B cell (primary cell): ENCODE measurements at regions not wholly inside any gene's neighbourhood (a gene's known extent, or its start where the extent isn't known, plus 50 kb on each side); places are given as distances from the start of the nearest gene placed in this dataset.

ENCODE experiments used
- ATAC-seq: fragments of 200-7000 bp; cut with Tn5 transposase; one replicate; pipeline ENCODE4 v1.10.0; 2021; ENCODE audit warnings: low read depth, mild to moderate bottlenecking, moderate number of reproducible peaks, moderate library complexity
- CTCF ChIA-PET: fragments of 350-600 bp; sonication (Branson Sonifier 250); formaldehyde crosslinking; loops from one replicate; lab custom pipeline; 2021; ENCODE audit warnings: antibody characterized with exemption, inconsistent platforms; lab: Charles Lee
- POLR2A ChIA-PET: fragments of 350-600 bp; sonication (Branson Sonifier 250); formaldehyde crosslinking; loops from one replicate; lab custom pipeline; 2021; ENCODE audit warnings: antibody characterized with exemption; lab: Charles Lee
- DNase-seq: peaks from one replicate; pipeline ENCODE4 v3.0.0; 2013
- H2AFZ ChIP-seq: 2 replicates; pipeline ENCODE4 v1.6.1; 2012; ENCODE audit warnings: mild to moderate bottlenecking, low read depth, low read length; ENCODE audit not compliant: insufficient read depth, poor library complexity, severe bottlenecking
- H3K27ac ChIP-seq, 2 donors: 1 replicate in 1 of 2; 2 replicates in 1 of 2; pipeline ENCODE4 v1.5.1; 2012 to 2013; ENCODE audit warnings: low read length in 2 of 2, mild to moderate bottlenecking in 2 of 2, moderate library complexity in 1 of 2
- H3K27me3 ChIP-seq, 4 experiments: fragments of 200-600 bp in 1 of 4; sonication (generic) in 1 of 4; replicated peaks in 1 of 4; 1 replicate in 2 of 4; 2 replicates in 2 of 4; pipeline versions ENCODE4 v1.6.1 to v1.7.0; 2013 to 2016; ENCODE audit warnings: low read length in 3 of 4, mild to moderate bottlenecking in 2 of 4, mixed read lengths in 1 of 4, moderate library complexity in 1 of 4; ENCODE audit not compliant: insufficient read depth in 4 of 4, control insufficient read depth in 3 of 4; ENCODE audit errors: control extremely low read depth in 1 of 4
- H3K36me3 ChIP-seq, 2 experiments: replicated peaks in 1 of 2; 1 replicate in 1 of 2; 2 replicates in 1 of 2; pipeline versions ENCODE4 v1.6.1 to v1.7.1; 2013; ENCODE audit warnings: low read length in 1 of 2; ENCODE audit not compliant: insufficient read depth in 2 of 2, control insufficient read depth in 1 of 2; ENCODE audit errors: control extremely low read depth in 1 of 2, extremely low read depth in 1 of 2
- H3K4me1 ChIP-seq, 2 donors: fragments of 200-600 bp in 1 of 2; sonication (generic) in 1 of 2; 1 replicate in 1 of 2; 2 replicates in 1 of 2; pipeline versions ENCODE4 v1.5.1 to v1.6.1; 2013 to 2017; ENCODE audit warnings: low read length in 2 of 2; ENCODE audit not compliant: control insufficient read depth in 2 of 2, insufficient read depth in 2 of 2
- H3K4me2 ChIP-seq: replicated peaks from 2 replicates; pipeline ENCODE3; 2012; ENCODE audit warnings: mild to moderate bottlenecking, low read depth, low read length; ENCODE audit not compliant: poor library complexity, severe bottlenecking
- H3K4me3 ChIP-seq, 5 experiments: fragments of 200-600 bp in 1 of 5; sonication (generic) in 1 of 5; 1 replicate in 3 of 5; 2 replicates in 2 of 5; pipeline versions ENCODE4 v1.5.1 to v1.7.0; 2011 to 2016; ENCODE audit warnings: low read length in 4 of 5, mild to moderate bottlenecking in 4 of 5, low read depth in 2 of 5, control low read depth in 1 of 5, moderate library complexity in 1 of 5; ENCODE audit not compliant: insufficient read depth in 1 of 5; ENCODE audit errors: control extremely low read depth in 1 of 5, extremely low read depth in 1 of 5
- H3K79me2 ChIP-seq: fragments of 200-600 bp; sonication (generic); one replicate; pipeline ENCODE4 v1.6.0; 2016; ENCODE audit warnings: low read length; ENCODE audit not compliant: control insufficient read depth, insufficient read depth
- H3K9ac ChIP-seq: fragments of 200-600 bp; sonication (generic); 2 replicates; pipeline ENCODE4 v1.6.1; 2017; ENCODE audit warnings: mild to moderate bottlenecking, low read length, moderate library complexity
- H3K9me3 ChIP-seq, 3 donors: one replicate each; pipeline versions ENCODE4 v1.6.1 to v1.7.1; 2013; ENCODE audit warnings: low read length in 2 of 3; ENCODE audit not compliant: control insufficient read depth in 2 of 3, insufficient read depth in 1 of 3; ENCODE audit errors: control extremely low read depth in 1 of 3
- H4K20me1 ChIP-seq: 2 replicates; pipeline ENCODE4 v1.6.0; 2012; ENCODE audit warnings: mild to moderate bottlenecking, low read length; ENCODE audit not compliant: insufficient read depth, control insufficient read depth, poor library complexity, severe bottlenecking
- H3K27ac Mint-ChIP-seq: one replicate; pipeline ENCODE4 v1.8.0; 2021; ENCODE audit warnings: mixed read lengths
- H3K27me3 Mint-ChIP-seq: one replicate; pipeline ENCODE4 v1.8.0; 2021; ENCODE audit warnings: mixed read lengths
- H3K4me1 Mint-ChIP-seq: one replicate; pipeline ENCODE4 v1.8.0; 2021; ENCODE audit warnings: mixed read lengths
- H3K4me3 Mint-ChIP-seq: one replicate; pipeline ENCODE4 v1.8.0; 2021; ENCODE audit warnings: mixed read lengths
- H3K9me3 Mint-ChIP-seq: one replicate; pipeline ENCODE4 v1.8.0; 2022; ENCODE audit warnings: mixed read lengths; ENCODE audit not compliant: insufficient read depth
- CTCF ChIP-seq: fragments of 200-600 bp; IDR thresholded peaks from one replicate; pipeline ENCODE4 v1.8.0; 2022; ENCODE audit warnings: antibody characterized with exemption, mild to moderate bottlenecking
- EZH2 ChIP-seq: IDR thresholded peaks from 2 replicates; pipeline ENCODE4 v1.6.1; 2012; ENCODE audit warnings: borderline replicate concordance, low read depth, mild to moderate bottlenecking, moderate library complexity, low read length; ENCODE audit not compliant: insufficient read depth, poor library complexity, severe bottlenecking
- WGBS: methylation state at CpG from one replicate; pipeline ENCODE4 v1.1.5; 2013; ENCODE audit warnings: missing lambda C conversion rate; ENCODE audit not compliant: insufficient coverage; 5-methylcytosine and 5-hydroxymethylcytosine counted together
- intact Hi-C: fragments of 100-400 bp; cut with micrococcal nuclease; formaldehyde crosslinking; loops from one replicate; pipeline ENCODE4 v1.10.0; 2022

- Histone ChIP-seq H3K4me2 (no peak overlapping the region), H2AFZ (no peak overlapping the region), H3K27ac (no peak overlapping the region), H3K27me3 (no peaks in the 10 kb centered on the region), H3K9ac (no peak overlapping the region), H3K79me2 (no peaks in the 10 kb centered on the region), H3K9me3 (peaks cover 0 to 14% (median 2%) of the 10 kb centered on the region in 3 donors), H3K4me1 (no peaks in the 10 kb centered on the region), H3K36me3 (no peaks in the 10 kb centered on the region), H4K20me1 (no peaks in the 10 kb centered on the region), H3K4me3 (no peak overlapping the region)
- no peaks in the 10 kb centered on the region for H3K4me1 Mint-ChIP-seq
- DNase-seq (no peak), ATAC-seq (no peak)
- intact Hi-C loops: no loop called here
- TF ChIP-seq CTCF (no peak), EZH2 (no peak)
- no peak overlapping the region for H3K27ac Mint-ChIP-seq
- CTCF ChIA-PET: no interaction called here
- POLR2A ChIA-PET: no interaction called here
- no peaks in the 10 kb centered on the region for H3K9me3 Mint-ChIP-seq
- no peak overlapping the region for H3K4me3 Mint-ChIP-seq
- H3K27me3 Mint-ChIP-seq: no peaks in the 10 kb centered on the region
These were observed 2141.2 kb downstream of the PCDH9 start for GRCh38 chr13:65088906-65089305.

GRCh38 chr13:65085977-65086376, 2144.2 kb downstream of the PCDH9 start:
- Histone ChIP-seq H3K79me2 (no peaks in the 10 kb centered on the region), H2AFZ (no peak overlapping the region), H3K27ac (no peak overlapping the region), H3K4me2 (no peak overlapping the region), H3K9me3 (peaks cover 0 to 14% (median 1%) of the 10 kb centered on the region in 3 donors), H3K4me3 (no peak overlapping the region), H4K20me1 (no peaks in the 10 kb centered on the region), H3K27me3 (no peaks in the 10 kb centered on the region), H3K9ac (no peak overlapping the region), H3K4me1 (no peaks in the 10 kb centered on the region), H3K36me3 (no peaks in the 10 kb centered on the region)
- whole genome bisulfite sequencing: 88% methylated on average over 4 of the region's 6 CpGs
- intact Hi-C loops: no loop called here
- ATAC-seq (no peak), DNase-seq (no peak)
- no peaks in the 10 kb centered on the region for H3K27me3 Mint-ChIP-seq
- POLR2A ChIA-PET: no interaction called here
- H3K4me3 Mint-ChIP-seq: no peak overlapping the region
- CTCF ChIA-PET: no interaction called here
- H3K27ac Mint-ChIP-seq: no peak overlapping the region
- TF ChIP-seq EZH2 (no peak), CTCF (no peak)
- no peaks in the 10 kb centered on the region for H3K4me1 Mint-ChIP-seq
- H3K9me3 Mint-ChIP-seq: no peaks in the 10 kb centered on the region
